ENCODE measurements at regions not wholly inside any gene's neighbourhood (a gene's known extent, or its start where the extent isn't known, plus 50 kb on each side); places are given as distances from the start of the nearest gene placed in this dataset.

GRCh38 chr2:18149660-18150246, 271.3 kb downstream of the KCNS3 start:
- DNase-seq (ENCODE audit: low read depth in 3 of 3) = no peak

- no peak for DNase-seq (ENCODE audit: low read depth in 3 of 3)
Measured at GRCh38 chr2:18136881-18137475, 258.5 kb downstream of the KCNS3 start.

- DNase-seq (ENCODE audit: low read depth in 3 of 3) = no peak
Measured at GRCh38 chr2:18133310-18133709, 254.8 kb downstream of the KCNS3 start.

GRCh38 chr2:18132697-18133096, 254.2 kb downstream of the KCNS3 start:
- DNase-seq (ENCODE audit: low read depth in 3 of 3) = no peak

- no peak for DNase-seq (ENCODE audit: low read depth in 3 of 3)
Measured at GRCh38 chr2:18131761-18132160, 253.3 kb downstream of the KCNS3 start.

- no peak for DNase-seq (ENCODE audit: low read depth in 3 of 3)
Measured at GRCh38 chr2:18129348-18129747, 250.9 kb downstream of the KCNS3 start.

GRCh38 chr2:18125303-18125702, 246.8 kb downstream of the KCNS3 start:
- no peak for DNase-seq (ENCODE audit: low read depth in 3 of 3)

- no peak for DNase-seq (ENCODE audit: low read depth in 3 of 3)
Measured at GRCh38 chr2:18124116-18124835, 245.8 kb downstream of the KCNS3 start.

GRCh38 chr2:18123577-18123976, 245.1 kb downstream of the KCNS3 start:
- DNase-seq (ENCODE audit: low read depth in 3 of 3) = no peak

GRCh38 chr2:18123211-18123570, 244.7 kb downstream of the KCNS3 start:
- DNase-seq (ENCODE audit: low read depth in 3 of 3) = no peak

- no peak for DNase-seq (ENCODE audit: low read depth in 3 of 3)
Measured at GRCh38 chr2:18122544-18123210, 244.2 kb downstream of the KCNS3 start.

GRCh38 chr2:18119883-18120282, 241.4 kb downstream of the KCNS3 start:
- DNase-seq (ENCODE audit: low read depth in 3 of 3) = no peak

- DNase-seq (ENCODE audit: low read depth in 3 of 3) = no peak
Measured at GRCh38 chr2:18118703-18119102, 240.2 kb downstream of the KCNS3 start.

GRCh38 chr2:18117592-18117991, 239.1 kb downstream of the KCNS3 start:
- no peak for DNase-seq (ENCODE audit: low read depth in 3 of 3)

- DNase-seq (ENCODE audit: low read depth in 3 of 3) = no peak
Measured at GRCh38 chr2:18110222-18110621, 231.8 kb downstream of the KCNS3 start.

GRCh38 chr2:18106841-18107240, 228.4 kb downstream of the KCNS3 start:
- DNase-seq (ENCODE audit: low read depth in 3 of 3) = no peak

GRCh38 chr2:18105929-18106328, 227.5 kb downstream of the KCNS3 start:
- DNase-seq (ENCODE audit: low read depth in 3 of 3) = no peak

GRCh38 chr2:18104595-18105224, 226.2 kb downstream of the KCNS3 start:
- DNase-seq (ENCODE audit: low read depth in 3 of 3) = no peak

GRCh38 chr2:18096836-18097405, 218.5 kb downstream of the KCNS3 start:
- no peak for DNase-seq (ENCODE audit: low read depth in 3 of 3)

- DNase-seq (ENCODE audit: low read depth in 3 of 3) = no peak
Measured at GRCh38 chr2:18094277-18094676, 215.8 kb downstream of the KCNS3 start.

GRCh38 chr2:18093196-18093595, 214.7 kb downstream of the KCNS3 start:
- DNase-seq (ENCODE audit: low read depth in 3 of 3) = no peak

- no peak for DNase-seq (ENCODE audit: low read depth in 3 of 3)
Measured at GRCh38 chr2:18092760-18093159, 214.3 kb downstream of the KCNS3 start.

Measured in stimulated activated CD4-positive, alpha-beta T cell treated with anti-CD3 and anti-CD28 coated beads, TNF-alpha, amount 100 ng/mL, for 24 hours (primary cell).